Parathyroid adenoma (tissue), 2 donors: ENCODE measurements at regions not wholly inside any gene's neighbourhood (a gene's known extent, or its start where the extent isn't known, plus 50 kb on each side); places are given as distances from the start of the nearest gene placed in this dataset.

ENCODE experiments used
- H2AFZ ChIP-seq: fragments of 300-600 bp; sonication (generic); one replicate; pipeline ENCODE4 v1.7.0; 2017; ENCODE audit warnings: antibody characterized with exemption, mild to moderate bottlenecking
- H3K27ac ChIP-seq: fragments of 300-600 bp; sonication (generic); one replicate; pipeline ENCODE4 v1.7.0; 2017
- H3K27me3 ChIP-seq: fragments of 300-600 bp; sonication (generic); one replicate; pipeline ENCODE4 v1.7.0; 2017; ENCODE audit warnings: low read length; ENCODE audit not compliant: control insufficient read depth, insufficient read depth
- H3K36me3 ChIP-seq: fragments of 300-600 bp; sonication (generic); one replicate; pipeline ENCODE4 v1.7.0; 2017; ENCODE audit warnings: low read length; ENCODE audit not compliant: control insufficient read depth, insufficient read depth
- H3K4me1 ChIP-seq: fragments of 300-600 bp; sonication (generic); one replicate; pipeline ENCODE4 v1.7.0; 2017; ENCODE audit warnings: control low read depth
- H3K4me2 ChIP-seq: fragments of 300-600 bp; sonication (generic); one replicate; pipeline ENCODE4 v1.7.0; 2017; ENCODE audit warnings: low read length
- H3K4me3 ChIP-seq: fragments of 300-600 bp; sonication (generic); one replicate; pipeline ENCODE4 v1.7.0; 2017; ENCODE audit warnings: low read depth, low read length
- H3K79me2 ChIP-seq: fragments of 300-600 bp; sonication (generic); one replicate; pipeline ENCODE4 v1.7.0; 2017; ENCODE audit warnings: control low read depth
- H3K9ac ChIP-seq: fragments of 300-600 bp; sonication (generic); one replicate; pipeline ENCODE4 v1.7.0; 2017; ENCODE audit warnings: mild to moderate bottlenecking
- H3K9me3 ChIP-seq: fragments of 300-600 bp; sonication (generic); one replicate; pipeline ENCODE4 v1.7.0; 2017; ENCODE audit warnings: low read length; ENCODE audit not compliant: control insufficient read depth
- TF ChIP-seq, protein P1 (sequence below): fragments of 300-600 bp; sonication (generic); IDR thresholded peaks from one replicate; pipeline ENCODE4 v1.7.0; 2017; ENCODE audit warnings: antibody characterized with exemption, mild to moderate bottlenecking
- donor health status: primary hyperparathyroidism.

DNA sequence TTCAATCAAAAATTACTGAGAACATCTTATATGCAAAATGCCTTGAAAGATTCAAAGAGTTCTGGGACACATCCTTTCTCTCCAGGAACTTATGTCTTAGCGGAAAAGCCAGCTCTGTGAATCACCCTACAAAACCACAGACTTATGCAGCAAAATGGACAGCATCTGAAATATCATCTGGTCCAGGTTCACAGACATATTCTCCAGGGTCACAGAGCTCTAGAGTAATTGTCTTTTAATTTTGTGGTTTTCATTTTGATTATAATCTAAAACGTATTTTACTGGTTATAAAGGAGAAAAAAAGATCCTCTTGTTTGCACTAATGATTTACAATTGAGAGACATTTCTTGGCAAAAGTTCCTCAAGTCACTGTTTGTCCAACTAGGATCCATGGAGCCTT is 246.2 kb downstream of the MSRB3 start:
- H3K79me2 ChIP-seq, result no peaks in the 10 kb centered on the region
- H3K27ac ChIP-seq, result no peak overlapping the region
- no peak overlapping the region for H3K4me3 ChIP-seq
- no peak overlapping the region for H2AFZ ChIP-seq
- no peak overlapping the region for H3K9ac ChIP-seq
- TF ChIP-seq, protein P1, sequence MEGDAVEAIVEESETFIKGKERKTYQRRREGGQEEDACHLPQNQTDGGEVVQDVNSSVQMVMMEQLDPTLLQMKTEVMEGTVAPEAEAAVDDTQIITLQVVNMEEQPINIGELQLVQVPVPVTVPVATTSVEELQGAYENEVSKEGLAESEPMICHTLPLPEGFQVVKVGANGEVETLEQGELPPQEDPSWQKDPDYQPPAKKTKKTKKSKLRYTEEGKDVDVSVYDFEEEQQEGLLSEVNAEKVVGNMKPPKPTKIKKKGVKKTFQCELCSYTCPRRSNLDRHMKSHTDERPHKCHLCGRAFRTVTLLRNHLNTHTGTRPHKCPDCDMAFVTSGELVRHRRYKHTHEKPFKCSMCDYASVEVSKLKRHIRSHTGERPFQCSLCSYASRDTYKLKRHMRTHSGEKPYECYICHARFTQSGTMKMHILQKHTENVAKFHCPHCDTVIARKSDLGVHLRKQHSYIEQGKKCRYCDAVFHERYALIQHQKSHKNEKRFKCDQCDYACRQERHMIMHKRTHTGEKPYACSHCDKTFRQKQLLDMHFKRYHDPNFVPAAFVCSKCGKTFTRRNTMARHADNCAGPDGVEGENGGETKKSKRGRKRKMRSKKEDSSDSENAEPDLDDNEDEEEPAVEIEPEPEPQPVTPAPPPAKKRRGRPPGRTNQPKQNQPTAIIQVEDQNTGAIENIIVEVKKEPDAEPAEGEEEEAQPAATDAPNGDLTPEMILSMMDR, result no peak
- H3K36me3 ChIP-seq, result no peaks in the 10 kb centered on the region
- no peak overlapping the region for H3K4me2 ChIP-seq
- no peaks in the 10 kb centered on the region for H3K9me3 ChIP-seq
- H3K4me1 ChIP-seq, result no peaks in the 10 kb centered on the region
- no peaks in the 10 kb centered on the region for H3K27me3 ChIP-seq

GRCh38 chr12:65525491-65526141 is 247.1 kb downstream of the MSRB3 start:
- H3K4me1 ChIP-seq, result no peaks in the 10 kb centered on the region
- TF ChIP-seq, protein P1, result no peak
- no peak overlapping the region for H2AFZ ChIP-seq
- no peak overlapping the region for H3K27ac ChIP-seq
- H3K9me3 ChIP-seq, result no peaks in the 10 kb centered on the region
- H3K4me3 ChIP-seq, result no peak overlapping the region
- H3K9ac ChIP-seq, result no peak overlapping the region
- no peaks in the 10 kb centered on the region for H3K27me3 ChIP-seq
- no peak overlapping the region for H3K4me2 ChIP-seq
- no peaks in the 10 kb centered on the region for H3K79me2 ChIP-seq
- no peaks in the 10 kb centered on the region for H3K36me3 ChIP-seq

DNA sequence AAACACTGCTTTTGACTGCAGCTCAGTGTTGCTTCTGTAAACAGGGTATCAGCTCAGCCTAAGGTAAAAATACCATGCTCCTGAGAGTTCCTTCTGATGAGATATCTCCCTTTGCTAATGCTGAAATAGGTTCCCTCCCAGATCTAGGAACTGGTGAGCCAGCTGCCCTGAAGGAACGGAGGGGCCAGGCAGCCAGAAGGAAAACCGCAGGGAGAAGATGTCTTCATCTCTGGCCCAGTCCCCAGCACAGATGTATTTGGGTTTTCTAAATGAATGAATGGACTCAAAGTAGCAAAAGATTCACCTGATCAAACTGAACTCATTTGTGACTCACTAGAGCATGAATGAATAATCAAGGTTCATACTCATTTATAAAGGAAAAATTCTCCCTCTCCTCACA is 247.8 kb downstream of the MSRB3 start:
- Histone ChIP-seq H3K27me3 (no peaks in the 10 kb centered on the region), H3K4me3 (no peak overlapping the region)
- TF ChIP-seq, protein P1, result no peak

GRCh38 chr12:65528127-65528526 is 249.6 kb downstream of the MSRB3 start:
- Histone ChIP-seq H3K27me3 (no peaks in the 10 kb centered on the region), H3K79me2 (no peaks in the 10 kb centered on the region), H3K36me3 (no peaks in the 10 kb centered on the region), H2AFZ (no peak overlapping the region), H3K9ac (no peak overlapping the region), H3K9me3 (no peaks in the 10 kb centered on the region), H3K4me1 (no peaks in the 10 kb centered on the region), H3K4me2 (no peak overlapping the region), H3K4me3 (no peak overlapping the region), H3K27ac (no peak overlapping the region)
- TF ChIP-seq, protein P1, result no peak

More for the DNA sequence above, 247.8 kb downstream of the MSRB3 start:
- no peak overlapping the region for H2AFZ ChIP-seq
- no peaks in the 10 kb centered on the region for H3K9me3 ChIP-seq
- no peaks in the 10 kb centered on the region for H3K4me1 ChIP-seq
- H3K9ac ChIP-seq, result no peak overlapping the region
- no peak overlapping the region for H3K27ac ChIP-seq
- no peaks in the 10 kb centered on the region for H3K36me3 ChIP-seq
- no peak overlapping the region for H3K4me2 ChIP-seq
- no peaks in the 10 kb centered on the region for H3K79me2 ChIP-seq

- no peak overlapping the region for H2AFZ ChIP-seq
These were observed 250.6 kb downstream of the MSRB3 start for GRCh38 chr12:65529106-65529505.

More at GRCh38 chr12:65529106-65529505, 250.6 kb downstream of the MSRB3 start:
- TF ChIP-seq, protein P1, result no peak
- Histone ChIP-seq H3K4me3 (no peak overlapping the region), H3K27ac (no peak overlapping the region), H3K79me2 (no peaks in the 10 kb centered on the region), H3K9ac (no peak overlapping the region), H3K4me1 (no peaks in the 10 kb centered on the region), H3K4me2 (no peak overlapping the region), H3K9me3 (no peaks in the 10 kb centered on the region), H3K36me3 (no peaks in the 10 kb centered on the region), H3K27me3 (no peaks in the 10 kb centered on the region)
